ENCODE measurements at regions not wholly inside any gene's neighbourhood (a gene's known extent, or its start where the extent isn't known, plus 50 kb on each side); places are given as distances from the start of the nearest gene placed in this dataset.

DNA sequence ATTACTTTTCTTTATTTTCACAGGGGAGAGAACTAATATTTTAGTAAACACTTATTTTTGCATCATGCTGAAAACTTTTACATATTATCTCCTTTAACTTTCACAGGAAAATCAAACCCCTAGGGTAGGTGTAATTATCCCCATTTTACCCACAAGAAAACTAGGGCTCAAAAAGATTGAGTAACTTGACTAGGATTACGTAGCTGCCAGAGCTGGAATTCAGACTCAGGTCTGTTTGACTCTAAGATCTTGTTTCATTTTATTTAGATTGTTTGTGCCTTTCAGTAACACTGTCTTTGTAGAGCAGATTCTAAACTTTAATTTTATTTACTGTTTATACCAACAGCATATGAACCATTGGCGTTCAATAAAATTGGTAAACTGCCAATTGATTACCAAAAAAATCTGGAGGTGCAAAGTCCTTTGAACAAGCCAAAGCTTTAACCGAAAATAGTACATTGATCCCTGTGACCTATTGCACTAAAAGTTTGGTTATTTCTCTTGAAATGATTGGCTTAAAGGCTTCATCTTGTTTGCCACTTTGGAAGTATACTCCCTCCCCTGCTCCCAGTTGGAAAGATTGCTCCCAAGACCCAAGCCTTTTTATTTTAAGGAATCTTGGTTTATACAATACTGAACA, 71.0 kb upstream of the WDR26 start:
- no peak for DNase-seq (ENCODE audit: low read depth)

DNA sequence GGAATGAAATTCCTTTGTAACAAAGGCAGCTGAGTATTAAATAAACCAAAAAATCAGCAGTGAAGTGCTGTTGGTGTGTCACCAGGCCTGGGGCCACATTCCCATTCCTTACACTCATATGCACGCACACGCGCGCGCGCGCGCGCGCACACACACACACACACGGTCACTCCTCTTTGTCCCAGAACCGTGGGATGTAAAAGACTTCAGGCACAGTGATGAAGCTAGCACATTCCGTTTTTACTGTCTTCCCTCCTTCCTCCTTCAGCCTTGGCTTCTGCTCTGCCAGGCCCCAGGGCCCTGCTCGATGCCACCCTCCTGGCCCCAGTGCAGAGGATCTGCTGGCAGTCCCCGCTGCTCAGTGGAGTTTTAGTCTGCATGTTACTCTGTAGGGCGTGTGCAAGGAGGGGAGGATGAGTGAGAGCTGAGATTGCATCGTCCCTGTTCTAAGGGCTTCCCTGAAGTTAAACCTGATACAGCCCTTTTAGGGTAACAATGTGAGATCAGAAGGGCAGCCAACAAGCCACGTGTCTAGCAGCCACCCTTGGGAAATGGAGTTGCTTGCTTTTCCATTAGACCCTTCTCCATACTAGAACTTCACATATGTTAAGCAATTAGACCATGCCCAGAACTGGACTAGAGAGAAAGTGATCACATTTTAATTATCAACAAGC, 71.7 kb upstream of the WDR26 start:
- DNase-seq (ENCODE audit: low read depth), result no peak

DNA sequence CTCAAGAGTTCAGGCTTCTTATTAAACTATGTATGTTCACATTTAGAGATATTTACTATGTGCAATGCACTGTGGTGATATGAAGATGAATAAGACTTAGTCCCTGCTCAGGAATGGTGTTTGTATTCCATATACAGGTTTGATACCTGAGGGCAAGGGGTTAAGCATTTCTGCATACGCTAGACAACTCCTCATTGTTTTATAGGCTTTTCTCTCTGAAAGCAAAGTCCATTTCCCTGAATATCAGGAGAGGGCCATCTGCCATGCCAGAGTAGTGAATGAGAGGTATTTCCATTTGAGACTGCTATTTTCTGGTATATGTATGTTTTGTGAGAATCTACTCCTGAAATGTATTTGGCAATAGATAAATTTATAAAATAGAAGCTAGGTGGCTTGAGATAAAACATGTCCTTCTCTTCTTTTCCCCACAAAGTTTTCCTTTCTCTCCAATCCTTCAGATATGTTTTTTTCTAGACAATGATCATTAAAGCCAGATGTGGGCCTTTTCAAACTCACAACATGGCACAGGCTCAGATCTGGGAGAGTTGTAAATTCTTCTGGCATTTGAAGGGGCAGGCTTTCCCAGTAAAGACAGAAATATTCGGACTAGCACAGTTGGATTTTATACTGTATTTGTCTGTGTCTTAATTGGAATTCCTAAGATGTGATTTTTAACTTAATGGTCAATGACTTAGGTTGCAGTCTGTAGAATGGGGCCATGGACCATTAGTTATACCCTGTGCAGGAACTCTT, 73.3 kb upstream of the WDR26 start:
- DNase-seq (ENCODE audit: low read depth), result no peak

GRCh38 chr1:224509907-224510306, 75.3 kb upstream of the WDR26 start:
- DNase-seq (ENCODE audit: low read depth), result no peak

GRCh38 chr1:224510880-224511645, 76.5 kb upstream of the WDR26 start:
- no peak for DNase-seq (ENCODE audit: low read depth)

DNA sequence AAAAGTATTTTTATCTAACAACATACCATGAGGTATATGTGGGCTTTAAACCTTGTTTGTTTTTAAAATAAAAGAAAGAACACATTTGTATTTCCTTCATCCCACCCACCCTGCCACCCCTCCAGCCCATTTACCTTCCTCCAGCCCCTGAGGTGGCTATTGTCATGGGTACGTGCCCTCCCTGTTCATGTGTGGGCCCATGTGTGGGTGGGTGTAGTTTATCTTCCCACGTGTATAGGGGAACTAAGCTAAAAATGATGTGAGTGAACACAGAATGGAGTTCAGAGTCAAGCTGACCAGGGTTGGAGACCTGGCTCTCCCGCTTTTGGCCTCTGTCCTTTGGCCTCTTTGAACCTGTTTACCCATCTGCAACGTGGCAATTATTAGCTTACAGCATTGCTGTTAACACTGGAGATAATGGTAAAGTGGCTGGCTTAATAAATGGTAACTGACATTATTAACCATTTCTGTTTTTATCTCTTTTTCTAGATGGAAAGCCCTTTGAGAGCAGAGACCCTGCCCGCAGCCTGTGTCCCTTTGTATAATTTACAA, 78.1 kb upstream of the WDR26 start:
- DNase-seq (ENCODE audit: low read depth), result no peak

DNA sequence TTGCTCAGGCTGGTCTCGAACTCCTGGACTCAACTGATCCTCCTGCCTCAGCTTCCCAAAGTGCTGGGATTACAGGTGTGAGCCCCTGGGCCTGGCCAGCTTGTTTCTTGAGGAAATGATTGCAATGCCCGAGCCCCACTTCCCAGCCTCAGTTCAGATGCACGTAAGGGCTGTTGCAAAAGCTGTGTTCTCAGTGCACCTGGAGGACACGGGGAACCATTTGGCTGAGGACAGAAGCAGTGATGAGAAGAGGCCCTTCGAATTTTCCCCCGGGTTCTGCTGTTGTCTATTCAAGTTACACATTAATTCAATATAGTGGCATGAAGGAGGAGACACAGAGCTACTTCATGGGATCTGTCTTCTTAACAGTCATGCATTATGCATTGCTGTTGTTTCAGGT, 78.8 kb upstream of the WDR26 start:
- DNase-seq (ENCODE audit: low read depth), result no peak

- peak; percentile 63 for DNase-seq (ENCODE audit: low read depth)
These were observed 79.2 kb upstream of the WDR26 start for GRCh38 chr1:224513787-224514209.

DNA sequence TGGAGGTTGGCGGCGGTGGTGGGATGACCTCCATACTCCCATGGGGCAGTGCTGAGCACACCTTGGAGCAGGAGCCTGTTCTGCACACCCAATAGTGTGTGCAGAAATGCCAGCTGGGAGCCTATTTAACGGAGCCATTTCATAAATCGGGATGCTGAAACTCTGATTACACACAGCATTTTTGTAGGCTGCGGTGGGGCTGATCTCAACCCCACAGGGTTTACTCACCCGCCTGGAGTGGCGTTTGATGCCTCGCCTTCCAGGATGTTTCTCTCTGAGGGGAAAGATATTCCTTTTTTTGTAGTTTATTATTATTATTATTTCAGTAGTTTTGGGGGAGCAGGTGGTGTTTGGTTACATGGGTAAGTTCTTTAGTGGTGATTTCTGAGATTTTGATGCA, 82.6 kb upstream of the WDR26 start:
- DNase-seq (ENCODE audit: low read depth), result no peak

DNA sequence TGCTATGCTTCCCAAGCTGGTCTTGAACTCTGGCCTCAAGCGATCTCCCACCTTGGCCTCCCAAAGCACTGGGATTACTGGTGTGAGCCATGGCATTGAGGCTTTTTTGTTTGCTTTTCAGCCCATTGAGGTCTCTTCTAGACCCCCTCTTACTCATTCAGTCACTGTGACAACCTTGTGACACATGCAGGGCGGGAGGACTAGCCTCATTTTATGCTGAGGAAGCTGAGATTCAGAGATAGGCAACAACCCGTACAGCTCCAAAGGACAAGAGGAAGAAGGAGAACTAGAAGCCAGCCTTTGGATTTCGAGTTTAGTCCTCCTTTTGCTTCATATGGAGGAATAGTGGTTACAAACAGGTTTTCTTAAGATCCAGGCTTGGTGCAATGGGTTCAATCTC, 83.9 kb upstream of the WDR26 start:
- DNase-seq (ENCODE audit: low read depth), result no peak

GRCh38 chr1:224519874-224520273, 85.3 kb upstream of the WDR26 start:
- no peak for DNase-seq (ENCODE audit: low read depth)

- no peak for DNase-seq (ENCODE audit: low read depth)
These were observed 86.2 kb upstream of the WDR26 start for GRCh38 chr1:224520808-224521207.

DNA sequence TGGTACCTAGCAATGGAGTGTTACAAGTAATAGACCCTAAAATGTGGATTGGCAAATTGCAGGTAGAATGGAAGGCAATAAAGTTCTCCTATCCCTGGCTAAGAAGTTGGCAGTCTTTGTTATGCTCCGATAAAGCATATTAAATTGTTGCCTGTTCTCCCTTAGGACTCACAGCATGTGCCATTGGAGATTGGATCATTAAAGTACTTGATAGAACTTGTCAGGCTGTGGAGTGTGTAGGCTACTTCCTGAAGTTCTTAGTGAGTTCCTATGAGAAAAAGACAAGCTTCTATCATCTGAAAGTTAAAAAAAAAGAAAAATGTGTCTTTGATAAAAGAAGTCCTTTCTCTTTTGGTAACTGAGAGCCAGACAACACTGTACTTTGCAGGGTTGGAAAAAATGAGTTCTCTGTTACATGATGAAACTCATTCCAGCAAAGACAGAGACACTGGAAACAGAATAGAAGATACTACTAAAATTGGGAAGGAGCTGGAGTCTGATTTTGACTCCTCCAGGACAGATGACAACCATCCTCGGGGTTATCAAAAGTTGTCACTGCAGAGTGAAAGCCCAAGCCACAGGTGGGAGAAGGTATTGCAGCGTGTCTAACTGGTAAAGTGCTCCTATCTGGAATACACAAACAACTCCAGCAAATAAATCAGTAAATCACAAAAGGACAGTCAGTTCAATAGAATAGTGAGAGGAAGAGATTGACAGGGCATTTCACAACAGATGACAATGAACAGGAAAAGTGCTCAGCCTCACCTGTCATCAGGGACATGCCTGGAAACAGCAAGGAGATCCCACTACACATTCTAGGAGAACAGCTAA, 87.5 kb upstream of the WDR26 start:
- no peak for DNase-seq (ENCODE audit: low read depth)

GRCh38 chr1:224523676-224524075, 89.1 kb upstream of the WDR26 start:
- DNase-seq (ENCODE audit: low read depth), result no peak

DNA sequence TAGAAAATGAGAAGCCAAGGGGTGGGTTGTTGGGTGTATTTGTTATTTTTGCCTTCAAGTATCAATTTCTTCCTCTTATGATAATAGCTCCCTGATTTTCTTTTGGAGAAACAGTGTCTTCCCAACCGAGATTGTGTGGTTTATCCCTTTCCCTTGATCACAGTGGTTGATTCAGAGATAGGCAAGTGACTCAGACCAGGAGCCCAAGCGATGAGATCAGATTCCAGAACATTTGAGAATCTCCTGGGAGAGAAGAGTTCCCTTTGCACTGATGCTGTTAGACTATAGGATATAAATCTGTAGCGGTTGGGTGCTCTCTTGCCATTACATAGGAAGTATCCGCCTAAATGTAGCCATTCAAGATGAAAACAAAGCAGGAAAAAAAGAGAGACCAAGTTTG, 90.1 kb upstream of the WDR26 start:
- DNase-seq (ENCODE audit: low read depth), result no peak

- DNase-seq (ENCODE audit: low read depth), result no peak
These were observed 90.6 kb upstream of the CNIH3 start for GRCh38 chr1:224525411-224526040.

GRCh38 chr1:224526771-224527170, 89.3 kb upstream of the CNIH3 start:
- DNase-seq (ENCODE audit: low read depth), result no peak

GRCh38 chr1:224528900-224529299, 87.2 kb upstream of the CNIH3 start:
- no peak for DNase-seq (ENCODE audit: low read depth)

GRCh38 chr1:224529844-224530243, 86.3 kb upstream of the CNIH3 start:
- no peak for DNase-seq (ENCODE audit: low read depth)

DNA sequence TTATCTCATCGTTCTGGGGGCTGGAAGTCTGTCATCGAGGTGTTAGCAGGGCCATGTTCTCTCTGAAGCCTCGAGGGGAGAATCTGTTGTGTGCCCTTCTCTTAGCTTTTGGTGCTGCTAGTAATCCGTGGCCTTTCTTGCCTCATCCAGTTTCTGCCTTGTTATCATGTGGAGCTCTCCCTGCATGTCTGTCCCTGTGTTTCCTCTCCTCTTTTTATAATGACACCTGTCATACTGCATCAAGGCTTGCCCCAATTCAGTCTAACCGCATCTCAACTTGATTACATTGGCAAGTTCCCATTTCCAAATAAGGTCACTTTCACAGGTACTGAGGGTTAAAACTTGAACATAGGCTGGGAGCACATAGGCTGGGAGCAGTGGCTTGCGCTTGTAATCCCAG, 82.6 kb upstream of the CNIH3 start:
- DNase-seq (ENCODE audit: low read depth), result no peak

- no peak for DNase-seq (ENCODE audit: low read depth)
These were observed 81.4 kb upstream of the CNIH3 start for GRCh38 chr1:224534731-224535130.

Data from stromal cell of bone marrow (primary cell).